ENCODE measurements at regions not wholly inside any gene's neighbourhood (a gene's known extent, or its start where the extent isn't known, plus 50 kb on each side); places are given as distances from the start of the nearest gene placed in this dataset.

DNA sequence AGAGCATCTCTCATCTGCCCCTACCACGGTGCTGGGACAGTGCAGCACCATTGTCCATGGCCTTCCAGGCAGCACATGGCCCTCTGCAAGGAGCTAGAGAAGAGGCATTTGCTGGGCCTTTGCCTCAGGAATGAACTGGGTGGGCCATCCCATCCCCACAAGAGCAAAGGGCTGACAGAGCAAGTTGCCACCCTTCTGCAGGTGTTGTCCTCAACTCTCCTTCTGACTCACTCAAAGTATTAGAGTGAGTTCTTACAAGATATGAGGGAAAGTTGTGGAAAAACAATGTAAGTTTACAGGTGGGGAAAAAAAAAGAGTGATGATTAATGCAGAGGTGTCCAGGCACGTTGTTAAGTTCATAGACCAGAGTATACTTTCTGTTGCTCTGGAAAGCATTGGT, 261.2 kb downstream of the SKIDA1 start:
- H3K27me3 ChIP-seq (ENCODE audit: control insufficient read depth in 2 of 2, insufficient read depth in 2 of 2, low read length in 2 of 2): no peaks in the 10 kb centered on the region
- Mint-ChIP-seq H3K4me1 (no peaks in the 10 kb centered on the region), H3K27ac (no peak overlapping the region), H3K36me3 (no peaks in the 10 kb centered on the region), H3K4me3 (no peak overlapping the region), H3K9me3 (peaks cover 0 to 5% (median 0%) of the 10 kb centered on the region in 11 donors), H3K27me3 (peaks cover 0 to 4% (median 0%) of the 10 kb centered on the region in 5 donors)
- no peaks in the 10 kb centered on the region for H3K36me3 ChIP-seq (ENCODE audit: control insufficient read depth in 2 of 3, insufficient read depth in 3 of 3, low read length in 3 of 3)
- CTCF ChIA-PET: no interaction called here
- POLR2A ChIA-PET: no interaction called here
- no peak for DNase-seq
- ATAC-seq: no peak
- no peaks in the 10 kb centered on the region for H3K4me1 ChIP-seq (ENCODE audit: control insufficient read depth in 2 of 2, insufficient read depth in 2 of 2, low read length in 2 of 2)
- H3K27ac ChIP-seq (ENCODE audit: low read depth, low read length): no peak overlapping the region
- intact Hi-C loops (cut with micrococcal nuclease): no loop called here
- H3K4me3 ChIP-seq (ENCODE audit: low read length): no peak overlapping the region
- no peaks in the 10 kb centered on the region for H3K9me3 ChIP-seq (ENCODE audit: control insufficient read depth in 2 of 3, low read length in 3 of 3)

DNA sequence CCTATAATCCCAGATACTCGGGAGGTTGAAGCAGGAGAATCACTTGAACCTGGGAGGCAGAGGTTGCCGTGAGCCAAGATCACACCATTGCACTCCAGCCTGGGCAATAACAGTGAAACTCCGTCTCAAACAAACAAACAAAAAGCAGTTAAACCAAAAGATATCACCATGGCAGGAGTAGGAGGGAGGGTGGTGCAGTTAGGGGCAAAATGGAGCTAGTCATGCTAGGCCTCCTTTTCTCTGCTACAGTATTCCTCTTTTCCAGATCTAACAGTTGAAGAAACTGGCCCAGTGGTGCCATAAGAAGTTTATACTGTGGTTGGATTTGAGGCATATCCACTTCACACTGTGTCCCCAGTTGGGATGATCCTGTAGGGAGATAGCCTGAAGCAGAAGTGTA, 261.6 kb downstream of the SKIDA1 start:
- Mint-ChIP-seq H3K36me3 (no peaks in the 10 kb centered on the region), H3K9me3 (peaks cover 0 to 5% (median 0%) of the 10 kb centered on the region in 11 donors), H3K27me3 (peaks cover 0 to 4% (median 0%) of the 10 kb centered on the region in 5 donors), H3K4me3 (no peak overlapping the region), H3K4me1 (no peaks in the 10 kb centered on the region), H3K27ac (no peak overlapping the region)
- ATAC-seq (no peak), DNase-seq (no peak)
- Histone ChIP-seq H3K4me1 (ENCODE audit: control insufficient read depth in 2 of 2, insufficient read depth in 2 of 2, low read length in 2 of 2) (no peaks in the 10 kb centered on the region), H3K36me3 (ENCODE audit: control insufficient read depth in 2 of 3, insufficient read depth in 3 of 3, low read length in 3 of 3) (no peaks in the 10 kb centered on the region), H3K4me3 (ENCODE audit: low read length) (no peak overlapping the region), H3K27me3 (ENCODE audit: control insufficient read depth in 2 of 2, insufficient read depth in 2 of 2, low read length in 2 of 2) (no peaks in the 10 kb centered on the region), H3K27ac (ENCODE audit: low read depth, low read length) (no peak overlapping the region), H3K9me3 (ENCODE audit: control insufficient read depth in 2 of 3, low read length in 3 of 3) (no peaks in the 10 kb centered on the region)
- ChIA-PET CTCF (no interaction called here), POLR2A (no interaction called here)
- intact Hi-C loops (cut with micrococcal nuclease): no loop called here

DNA sequence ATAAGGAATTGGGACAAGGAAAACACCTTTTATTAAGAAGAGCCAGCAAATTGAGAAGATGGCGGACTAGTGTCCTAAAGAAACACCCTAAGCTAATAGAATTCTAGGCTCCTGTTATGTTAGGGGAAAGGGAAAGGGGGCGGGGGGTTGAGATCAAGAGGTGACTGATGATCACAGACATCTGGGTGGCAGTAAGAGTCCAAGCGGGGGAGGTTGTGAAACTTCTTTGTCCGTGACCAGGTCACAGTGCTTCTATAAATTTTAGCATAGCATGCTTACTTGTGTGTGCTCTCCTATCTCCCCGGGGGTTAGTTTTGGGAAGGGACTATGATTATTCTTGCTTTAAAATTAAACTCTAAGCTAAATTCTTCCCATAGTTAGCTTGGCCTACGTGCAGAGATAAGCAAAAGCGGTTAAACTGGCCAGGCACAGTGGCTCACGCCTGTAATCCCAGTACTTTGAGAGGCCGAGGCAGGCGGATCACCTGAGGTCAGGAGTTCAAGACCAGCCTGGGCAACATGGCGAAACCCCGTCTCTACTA, 262.1 kb downstream of the SKIDA1 start:
- Histone ChIP-seq H3K9me3 (ENCODE audit: control insufficient read depth in 2 of 3, low read length in 3 of 3) (no peaks in the 10 kb centered on the region), H3K27ac (ENCODE audit: low read depth, low read length) (no peak overlapping the region), H3K36me3 (ENCODE audit: control insufficient read depth in 2 of 3, insufficient read depth in 3 of 3, low read length in 3 of 3) (no peaks in the 10 kb centered on the region), H3K4me3 (ENCODE audit: low read length) (no peak overlapping the region), H3K4me1 (ENCODE audit: control insufficient read depth in 2 of 2, insufficient read depth in 2 of 2, low read length in 2 of 2) (no peaks in the 10 kb centered on the region), H3K27me3 (ENCODE audit: control insufficient read depth in 2 of 2, insufficient read depth in 2 of 2, low read length in 2 of 2) (no peaks in the 10 kb centered on the region)
- H3K4me1 Mint-ChIP-seq: no peaks in the 10 kb centered on the region
- peaks cover 0 to 5% (median 0%) of the 10 kb centered on the region in 11 donors for H3K9me3 Mint-ChIP-seq
- peaks cover 0 to 4% (median 0%) of the 10 kb centered on the region in 5 donors for H3K27me3 Mint-ChIP-seq
- no peaks in the 10 kb centered on the region for H3K36me3 Mint-ChIP-seq
- POLR2A ChIA-PET: no interaction called here
- no peak overlapping the region for H3K4me3 Mint-ChIP-seq
- intact Hi-C loops (cut with micrococcal nuclease): no loop called here
- DNase-seq (no peak), ATAC-seq (no peak)
- CTCF ChIA-PET: no interaction called here
- H3K27ac Mint-ChIP-seq: no peak overlapping the region

GRCh38 chr10:21261842-21262294, 263.6 kb downstream of the SKIDA1 start:
- Histone ChIP-seq H3K4me3 (ENCODE audit: low read length) (no peak overlapping the region), H3K27ac (ENCODE audit: low read depth, low read length) (no peak overlapping the region), H3K9me3 (ENCODE audit: control insufficient read depth in 2 of 3, low read length in 3 of 3) (no peaks in the 10 kb centered on the region), H3K27me3 (ENCODE audit: control insufficient read depth in 2 of 2, insufficient read depth in 2 of 2, low read length in 2 of 2) (no peaks in the 10 kb centered on the region), H3K4me1 (ENCODE audit: control insufficient read depth in 2 of 2, insufficient read depth in 2 of 2, low read length in 2 of 2) (no peaks in the 10 kb centered on the region), H3K36me3 (ENCODE audit: control insufficient read depth in 2 of 3, insufficient read depth in 3 of 3, low read length in 3 of 3) (no peaks in the 10 kb centered on the region)
- H3K9me3 Mint-ChIP-seq: peaks cover 0 to 3% (median 0%) of the 10 kb centered on the region in 11 donors
- intact Hi-C loops (cut with micrococcal nuclease): no loop called here
- ATAC-seq: no peak
- H3K4me1 Mint-ChIP-seq: no peaks in the 10 kb centered on the region
- POLR2A ChIA-PET: no interaction called here
- H3K4me3 Mint-ChIP-seq: no peak overlapping the region
- H3K27ac Mint-ChIP-seq: no peak overlapping the region
- CTCF ChIA-PET: no interaction called here
- H3K36me3 Mint-ChIP-seq: no peaks in the 10 kb centered on the region
- peaks cover 0 to 10% (median 0%) of the 10 kb centered on the region in 5 donors for H3K27me3 Mint-ChIP-seq
- no peak for DNase-seq

DNA sequence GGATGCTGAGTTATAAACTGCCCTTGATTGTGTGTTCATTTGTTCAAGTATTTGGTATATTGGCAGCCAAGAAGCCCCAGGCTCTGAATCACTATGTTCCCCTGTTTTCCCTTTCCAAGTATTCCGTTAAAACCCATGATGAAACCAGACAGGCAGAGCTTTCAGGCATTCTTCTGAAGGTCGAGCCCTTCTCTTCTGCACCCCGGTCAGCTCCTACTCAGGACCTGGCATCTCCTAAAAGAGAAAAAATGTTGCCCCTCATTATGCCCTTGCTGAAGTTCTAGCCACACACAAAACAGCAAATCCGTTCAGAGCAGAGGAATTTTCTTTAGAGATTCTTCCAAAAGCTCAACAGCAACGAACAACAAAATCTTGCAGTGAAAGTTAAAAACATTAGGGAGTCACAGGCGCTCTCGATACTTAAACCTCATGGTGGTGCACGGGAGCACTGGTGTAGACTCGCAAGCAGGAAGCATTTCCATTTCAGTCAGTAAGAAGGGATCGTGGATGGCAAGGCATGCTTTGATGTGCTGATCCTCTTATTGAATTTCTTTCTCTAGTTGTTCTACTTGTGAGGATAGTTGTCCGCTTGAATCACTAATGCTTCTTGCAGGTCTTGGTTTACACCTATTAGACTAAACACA, 264.9 kb downstream of the SKIDA1 start:
- Mint-ChIP-seq H3K36me3 (no peaks in the 10 kb centered on the region), H3K9me3 (peaks cover 0 to 3% (median 0%) of the 10 kb centered on the region in 11 donors), H3K4me3 (no peak overlapping the region), H3K4me1 (no peaks in the 10 kb centered on the region), H3K27me3 (peaks cover 0 to 10% (median 0%) of the 10 kb centered on the region in 5 donors), H3K27ac (no peak overlapping the region)
- POLR2A ChIA-PET: no interaction called here
- intact Hi-C loops (cut with micrococcal nuclease): no loop called here
- H3K27me3 ChIP-seq (ENCODE audit: control insufficient read depth in 2 of 2, insufficient read depth in 2 of 2, low read length in 2 of 2): no peaks in the 10 kb centered on the region
- H3K4me1 ChIP-seq (ENCODE audit: control insufficient read depth in 2 of 2, insufficient read depth in 2 of 2, low read length in 2 of 2): no peaks in the 10 kb centered on the region
- H3K27ac ChIP-seq (ENCODE audit: low read depth, low read length): no peak overlapping the region
- H3K36me3 ChIP-seq (ENCODE audit: control insufficient read depth in 2 of 3, insufficient read depth in 3 of 3, low read length in 3 of 3): no peaks in the 10 kb centered on the region
- CTCF ChIA-PET: no interaction called here
- no peaks in the 10 kb centered on the region for H3K9me3 ChIP-seq (ENCODE audit: control insufficient read depth in 2 of 3, low read length in 3 of 3)
- DNase-seq: no peak
- ATAC-seq: no peak
- H3K4me3 ChIP-seq (ENCODE audit: low read length): no peak overlapping the region

DNA sequence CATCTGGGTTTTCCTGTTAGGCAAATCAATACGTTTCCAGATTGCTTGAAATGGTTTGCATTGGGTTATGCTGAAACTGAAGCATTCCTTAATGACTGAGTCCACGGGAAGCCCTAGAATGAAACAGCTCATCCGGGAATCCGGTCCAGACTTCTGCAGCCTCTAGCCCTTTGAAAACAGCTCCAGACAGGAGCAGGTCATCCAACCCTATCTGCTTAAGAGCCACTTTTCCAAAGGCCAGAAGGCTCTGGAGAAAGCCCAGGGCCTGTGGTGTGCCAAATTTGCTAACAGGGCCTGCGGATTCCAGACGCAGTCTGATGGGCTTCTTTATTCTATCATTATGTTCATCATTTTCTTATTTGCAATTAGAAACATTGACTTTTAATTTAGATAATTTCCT, 265.4 kb downstream of the SKIDA1 start:
- no peak overlapping the region for H3K27ac Mint-ChIP-seq
- POLR2A ChIA-PET: no interaction called here
- intact Hi-C loops (cut with micrococcal nuclease): no loop called here
- H3K4me1 Mint-ChIP-seq: no peaks in the 10 kb centered on the region
- H3K9me3 Mint-ChIP-seq: peaks cover 0 to 3% (median 0%) of the 10 kb centered on the region in 11 donors
- ATAC-seq (no peak), DNase-seq (no peak)
- Histone ChIP-seq H3K9me3 (ENCODE audit: control insufficient read depth in 2 of 3, low read length in 3 of 3) (no peaks in the 10 kb centered on the region), H3K36me3 (ENCODE audit: control insufficient read depth in 2 of 3, insufficient read depth in 3 of 3, low read length in 3 of 3) (no peaks in the 10 kb centered on the region), H3K4me3 (ENCODE audit: low read length) (no peak overlapping the region), H3K27me3 (ENCODE audit: control insufficient read depth in 2 of 2, insufficient read depth in 2 of 2, low read length in 2 of 2) (no peaks in the 10 kb centered on the region), H3K4me1 (ENCODE audit: control insufficient read depth in 2 of 2, insufficient read depth in 2 of 2, low read length in 2 of 2) (no peaks in the 10 kb centered on the region), H3K27ac (ENCODE audit: low read depth, low read length) (no peak overlapping the region)
- no peak overlapping the region for H3K4me3 Mint-ChIP-seq
- H3K36me3 Mint-ChIP-seq: no peaks in the 10 kb centered on the region
- CTCF ChIA-PET: interaction anchor here (0.6 kb wide), 1 partner anchor 807 kb away, joined by 3 read pairs; no protein-coding TSS in a partner anchor
- H3K27me3 Mint-ChIP-seq: peaks cover 0 to 10% (median under 1%) of the 10 kb centered on the region in 5 donors

DNA sequence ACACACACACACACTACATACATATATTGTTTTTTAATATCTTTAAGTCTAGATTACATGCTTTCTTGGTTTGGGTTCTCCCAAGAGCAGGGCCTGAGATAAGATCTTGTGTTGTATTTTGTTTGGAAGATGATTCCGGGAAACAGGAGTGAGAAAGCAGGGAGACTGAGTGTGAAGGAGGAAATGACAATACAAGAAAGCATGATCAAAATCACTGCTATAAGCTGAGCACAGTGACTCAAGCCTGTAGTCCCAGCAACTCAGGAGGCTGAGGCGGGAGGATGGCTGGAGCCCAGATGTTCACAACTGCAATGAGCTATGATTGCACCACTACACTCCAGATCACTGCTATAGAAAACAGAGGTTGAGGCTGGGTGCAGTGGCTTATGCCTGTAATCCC, 267.6 kb downstream of the SKIDA1 start:
- intact Hi-C loops (cut with micrococcal nuclease): no loop called here
- POLR2A ChIA-PET: no interaction called here
- ATAC-seq: no peak
- no peaks in the 10 kb centered on the region for H3K9me3 ChIP-seq (ENCODE audit: control insufficient read depth in 2 of 3, low read length in 3 of 3)
- CTCF ChIA-PET: no interaction called here
- Mint-ChIP-seq H3K4me3 (no peak overlapping the region), H3K27me3 (peaks cover 0 to 10% (median 7%) of the 10 kb centered on the region in 5 donors), H3K36me3 (no peaks in the 10 kb centered on the region), H3K9me3 (peaks cover 0 to 2% (median 0%) of the 10 kb centered on the region in 11 donors), H3K27ac (no peak overlapping the region), H3K4me1 (no peaks in the 10 kb centered on the region)
- no peaks in the 10 kb centered on the region for H3K27me3 ChIP-seq (ENCODE audit: control insufficient read depth in 2 of 2, insufficient read depth in 2 of 2, low read length in 2 of 2)
- no peak overlapping the region for H3K27ac ChIP-seq (ENCODE audit: low read depth, low read length)
- no peaks in the 10 kb centered on the region for H3K36me3 ChIP-seq (ENCODE audit: control insufficient read depth in 2 of 3, insufficient read depth in 3 of 3, low read length in 3 of 3)
- DNase-seq: no peak
- H3K4me1 ChIP-seq (ENCODE audit: control insufficient read depth in 2 of 2, insufficient read depth in 2 of 2, low read length in 2 of 2): no peaks in the 10 kb centered on the region
- no peak overlapping the region for H3K4me3 ChIP-seq (ENCODE audit: low read length)
